Lung (tissue), 11 donors: ENCODE measurements at regions not wholly inside any gene's neighbourhood (a gene's known extent, or its start where the extent isn't known, plus 50 kb on each side); places are given as distances from the start of the nearest gene placed in this dataset.

Experiments used
- ATAC-seq: fragments of 200-7000 bp; cut with Tn5 transposase; one replicate; pipeline ENCODE4 v1.9.1; 2020; ENCODE audit warnings: moderate number of reproducible peaks; ENCODE audit not compliant: insufficient read depth, low FRiP score
- DNase-seq, 3 donors: peaks; one replicate each; pipeline ENCODE4 v3.0.0-alpha.2; 2013 to 2017
- H3K27ac ChIP-seq, 2 donors: one replicate each; pipeline ENCODE4 v1.5.1; 2013; ENCODE audit warnings: mild to moderate bottlenecking in 2 of 2, moderate library complexity in 2 of 2, control low read depth in 1 of 2, inconsistent platforms in 1 of 2, low read depth in 1 of 2, low read length in 1 of 2
- H3K27me3 ChIP-seq, 3 donors: one replicate each; pipeline ENCODE4 v1.5.1; 2013; ENCODE audit warnings: low read length in 2 of 3; ENCODE audit not compliant: control insufficient read depth in 3 of 3, insufficient read depth in 3 of 3
- H3K36me3 ChIP-seq, 4 donors: one replicate each; pipeline ENCODE4 v1.5.1; 2013; ENCODE audit warnings: low read length in 4 of 4, mild to moderate bottlenecking in 1 of 4, moderate library complexity in 1 of 4; ENCODE audit not compliant: control insufficient read depth in 4 of 4, insufficient read depth in 4 of 4
- H3K4me1 ChIP-seq, 5 donors: one replicate each; pipeline ENCODE4 v1.5.1; 2013; ENCODE audit warnings: low read length in 5 of 5, mild to moderate bottlenecking in 2 of 5, moderate library complexity in 1 of 5; ENCODE audit not compliant: control insufficient read depth in 5 of 5, insufficient read depth in 5 of 5
- H3K4me3 ChIP-seq: one replicate; pipeline ENCODE4 v1.5.1; 2013; ENCODE audit warnings: mild to moderate bottlenecking, control low read depth, moderate library complexity
- H3K9ac ChIP-seq, 2 donors: one replicate each; pipeline ENCODE4 v1.5.1; 2013; ENCODE audit warnings: low read length in 2 of 2, control low read depth in 1 of 2; ENCODE audit not compliant: insufficient read depth in 1 of 2
- H3K9me3 ChIP-seq, 4 donors: one replicate each; pipeline ENCODE4 v1.5.1; 2013; ENCODE audit warnings: low read length in 3 of 4, mild to moderate bottlenecking in 1 of 4, moderate library complexity in 1 of 4; ENCODE audit not compliant: control insufficient read depth in 4 of 4, insufficient read depth in 3 of 4
- WGBS, 2 donors: extraction: QIAGEN DNeasy Blood & Tissue Kit; methylation state at CpG; one replicate each; pipeline ENCODE4 v1.1.7; 2013; 5-methylcytosine and 5-hydroxymethylcytosine counted together
- TF ChIP-seq, protein P1 (sequence below): IDR thresholded peaks from 2 replicates; pipeline ENCODE4 v1.5.1; 2012; ENCODE audit warnings: mild to moderate bottlenecking; ENCODE audit errors: control extremely low read depth, extremely low read depth
- donor health status: control.
- donor health status: control.
- donor health status: Bipolar disorder and iron deficiency.
- donor health status: healthy.
- donor health status: DM: yes; HTN: yes; CAD: no.

DNA sequence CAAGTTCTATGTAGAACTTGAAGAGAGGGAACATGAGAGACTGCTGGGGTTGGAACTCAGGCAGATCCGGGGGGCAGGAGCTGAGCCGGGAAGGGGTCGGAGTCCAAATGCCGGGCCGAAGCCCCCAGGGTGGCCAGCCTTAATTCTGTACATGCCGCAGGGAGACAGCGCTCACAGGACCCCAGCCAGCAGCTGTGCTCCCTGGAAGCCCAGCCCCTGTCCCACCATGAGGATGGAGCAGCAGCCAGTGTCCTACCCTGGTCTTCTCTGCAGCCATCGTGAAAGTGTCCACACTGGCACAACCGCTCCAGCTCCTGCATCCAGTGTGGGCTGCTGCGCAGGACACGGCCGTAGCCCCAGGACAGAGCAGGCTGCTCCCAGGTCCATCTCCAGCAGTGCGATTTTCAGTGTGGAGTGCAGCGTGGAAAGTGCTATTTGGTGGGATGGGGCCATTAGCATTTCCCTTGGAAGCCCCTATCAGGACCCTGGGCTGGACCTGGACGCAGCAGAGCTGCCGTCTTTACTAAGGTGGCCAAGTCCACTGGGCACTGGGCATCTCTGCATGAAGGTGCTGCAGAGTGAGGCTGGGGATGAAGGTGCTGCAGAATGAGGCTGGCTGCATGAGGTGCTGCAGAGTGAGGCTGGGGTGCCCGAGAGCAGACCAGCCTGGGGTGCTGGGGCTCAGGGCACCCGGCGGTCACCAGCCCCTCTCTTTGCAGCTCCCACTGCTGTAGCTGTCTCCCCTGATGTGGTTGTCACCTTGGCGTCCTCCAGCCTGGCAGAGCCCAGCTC lies 737.4 kb downstream of the BRD1 start:
- Histone ChIP-seq H3K36me3 (no peaks in the 10 kb centered on the region), H3K27ac (no peak overlapping the region), H3K9me3 (no peaks in the 10 kb centered on the region), H3K27me3 (peaks cover 0 to 7% (median 2%) of the 10 kb centered on the region in 3 donors), H3K9ac (no peak overlapping the region), H3K4me3 (no peak overlapping the region), H3K4me1 (peaks cover 0 to 16% (median 3%) of the 10 kb centered on the region in 5 donors)
- TF ChIP-seq, protein P1, sequence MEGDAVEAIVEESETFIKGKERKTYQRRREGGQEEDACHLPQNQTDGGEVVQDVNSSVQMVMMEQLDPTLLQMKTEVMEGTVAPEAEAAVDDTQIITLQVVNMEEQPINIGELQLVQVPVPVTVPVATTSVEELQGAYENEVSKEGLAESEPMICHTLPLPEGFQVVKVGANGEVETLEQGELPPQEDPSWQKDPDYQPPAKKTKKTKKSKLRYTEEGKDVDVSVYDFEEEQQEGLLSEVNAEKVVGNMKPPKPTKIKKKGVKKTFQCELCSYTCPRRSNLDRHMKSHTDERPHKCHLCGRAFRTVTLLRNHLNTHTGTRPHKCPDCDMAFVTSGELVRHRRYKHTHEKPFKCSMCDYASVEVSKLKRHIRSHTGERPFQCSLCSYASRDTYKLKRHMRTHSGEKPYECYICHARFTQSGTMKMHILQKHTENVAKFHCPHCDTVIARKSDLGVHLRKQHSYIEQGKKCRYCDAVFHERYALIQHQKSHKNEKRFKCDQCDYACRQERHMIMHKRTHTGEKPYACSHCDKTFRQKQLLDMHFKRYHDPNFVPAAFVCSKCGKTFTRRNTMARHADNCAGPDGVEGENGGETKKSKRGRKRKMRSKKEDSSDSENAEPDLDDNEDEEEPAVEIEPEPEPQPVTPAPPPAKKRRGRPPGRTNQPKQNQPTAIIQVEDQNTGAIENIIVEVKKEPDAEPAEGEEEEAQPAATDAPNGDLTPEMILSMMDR = no peak
- WGBS, 2 donors = 89 to 95% methylated on average over 20 of the region's 20 CpGs
- DNase-seq (no peak), ATAC-seq (no peak)

DNA sequence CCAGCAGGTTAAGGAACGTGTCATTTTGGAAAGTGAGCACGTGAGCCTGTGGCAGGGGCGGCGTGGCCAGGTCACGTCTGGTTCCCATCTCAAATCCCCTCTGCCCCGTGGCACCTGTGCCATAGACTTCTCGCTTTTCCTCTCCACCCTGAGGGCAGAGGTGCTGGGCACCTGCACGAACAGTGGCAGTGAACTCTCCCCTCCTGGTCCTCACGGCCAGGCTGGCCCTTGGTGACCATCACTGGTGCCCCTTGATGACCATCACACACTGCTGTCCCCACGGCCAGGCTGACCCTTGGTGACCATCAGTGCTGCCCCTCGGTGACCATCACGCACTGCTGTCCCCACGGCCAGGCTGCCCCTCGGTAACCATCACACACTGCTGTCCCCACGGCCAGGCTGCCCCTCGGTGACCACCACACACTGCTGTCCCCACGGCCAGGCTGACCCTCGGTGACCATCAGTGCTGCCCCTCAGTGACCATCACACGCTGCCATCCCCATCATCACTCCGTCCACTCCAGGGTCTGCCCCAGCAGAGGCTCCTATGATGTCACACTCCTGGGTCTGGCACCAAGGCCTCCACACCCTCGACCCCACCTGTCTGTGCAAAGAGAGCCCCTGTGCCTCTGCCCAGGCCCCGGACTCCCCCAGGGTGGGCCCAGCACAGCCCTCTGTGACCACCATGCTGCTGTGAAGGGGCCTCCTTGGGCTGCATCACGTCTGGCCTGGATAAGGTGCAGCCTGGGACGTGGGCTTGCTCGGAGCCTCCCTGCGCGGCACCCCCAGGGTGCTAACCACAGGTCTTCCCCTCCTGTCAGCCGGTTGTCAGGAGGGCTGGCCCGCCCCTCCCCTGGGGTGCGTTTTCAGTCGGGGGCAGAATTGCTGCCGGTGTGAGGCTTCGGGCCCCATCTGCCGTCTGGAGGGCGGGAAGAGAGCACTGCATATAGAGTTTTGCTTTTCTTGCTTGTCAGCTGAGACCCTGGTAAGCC lies 738.6 kb downstream of the BRD1 start:
- ATAC-seq (no peak), DNase-seq (no peak)
- Histone ChIP-seq H3K36me3 (no peaks in the 10 kb centered on the region), H3K4me1 (peaks cover 0 to 16% (median 3%) of the 10 kb centered on the region in 5 donors), H3K9ac (no peak overlapping the region), H3K4me3 (no peak overlapping the region), H3K27ac (no peak overlapping the region), H3K27me3 (peaks cover 0 to 7% (median 3%) of the 10 kb centered on the region in 3 donors), H3K9me3 (no peaks in the 10 kb centered on the region)
- TF ChIP-seq, protein P1 = no peak
- WGBS, 2 donors = 77 to 79% methylated on average over 35 of the region's 35 CpGs

DNA sequence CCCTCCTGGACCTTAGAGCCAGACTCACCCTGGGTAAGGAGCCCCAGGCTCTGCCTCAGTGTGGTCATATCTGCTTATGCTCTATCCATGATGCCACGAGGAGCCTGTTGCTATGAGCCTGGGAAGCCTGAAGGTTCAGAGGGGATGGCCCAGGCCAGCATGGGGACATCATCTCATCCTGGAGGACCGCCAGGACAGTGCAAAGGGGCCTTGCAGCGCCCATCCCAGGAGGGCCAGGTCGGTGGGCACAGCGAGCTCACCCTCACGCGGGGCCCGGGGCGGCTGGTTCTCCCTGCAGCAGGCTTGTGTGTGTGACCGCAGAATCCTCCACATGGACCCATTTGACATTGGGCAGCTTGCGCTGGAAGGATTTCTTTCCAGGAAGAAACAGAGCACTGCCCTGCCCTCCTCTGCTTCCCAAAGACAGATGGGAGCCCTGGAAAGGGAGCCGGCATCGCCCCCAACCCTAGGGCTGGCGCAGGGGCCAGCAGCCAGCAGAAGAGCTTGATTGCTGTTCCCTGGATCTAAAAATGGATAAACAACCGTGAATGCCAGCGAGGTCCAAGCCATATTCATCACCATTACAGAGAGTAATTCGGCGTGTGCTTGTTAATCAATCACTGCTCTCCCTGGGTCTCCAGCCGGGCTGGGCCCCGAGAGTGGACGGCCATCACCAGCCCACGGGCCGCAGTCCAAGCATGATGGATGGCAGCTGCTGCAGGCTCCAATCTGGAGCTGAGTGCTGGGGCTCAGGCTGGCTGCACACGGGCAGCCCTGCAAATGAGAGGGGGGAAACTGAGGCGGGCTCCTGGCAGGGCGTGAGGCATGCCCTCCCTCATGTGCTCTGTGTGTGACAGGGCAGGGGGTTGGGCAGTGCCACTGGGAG lies 739.7 kb downstream of the BRD1 start:
- WGBS, 2 donors = 67 to 76% methylated on average over 26 of the region's 26 CpGs
- no peak overlapping the region for H3K27ac ChIP-seq
- no peak overlapping the region for H3K4me3 ChIP-seq
- TF ChIP-seq, protein P1 = no peak
- peaks cover 0 to 4% (median 3%) of the 10 kb centered on the region in 3 donors for H3K27me3 ChIP-seq
- H3K9me3 ChIP-seq = no peaks in the 10 kb centered on the region
- H3K9ac ChIP-seq = no peak overlapping the region
- ATAC-seq = no peak
- peaks cover 0 to 16% (median 3%) of the 10 kb centered on the region in 5 donors for H3K4me1 ChIP-seq
- H3K36me3 ChIP-seq = no peaks in the 10 kb centered on the region
- peak; percentile 17 to 32 (median 28) for DNase-seq
